GM18499 (cell line): ENCODE measurements at regions not wholly inside any gene's neighbourhood (a gene's known extent, or its start where the extent isn't known, plus 50 kb on each side); places are given as distances from the start of the nearest gene placed in this dataset.

Source experiments
- ATAC-seq: cut with Tn5 transposase; IDR thresholded peaks from one replicate; pipeline ENCODE4 v1.9.1; 2021; ENCODE audit warnings: moderate number of reproducible peaks; ENCODE audit not compliant: insufficient read depth, unreplicated experiment

DNA sequence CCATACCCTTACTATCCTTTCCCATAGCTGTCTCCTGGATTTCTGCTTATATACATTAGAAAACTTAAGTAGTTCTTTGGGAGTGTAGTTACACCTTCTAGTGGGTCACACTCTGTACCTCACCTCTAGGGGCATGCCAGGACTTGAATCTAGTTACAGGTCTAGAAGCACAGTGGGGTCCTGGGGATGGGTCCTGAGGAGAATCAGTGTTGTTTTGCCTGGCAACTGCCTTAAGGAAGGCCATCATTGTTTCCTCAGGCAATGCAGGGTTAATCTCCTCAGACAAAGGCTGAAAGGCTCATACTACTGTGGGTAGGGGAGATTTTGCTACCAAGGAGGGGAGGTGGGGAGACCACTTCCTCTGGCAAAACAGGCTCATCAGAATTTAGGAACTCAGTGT, 750.3 kb downstream of the FAT4 start:
- ATAC-seq = no peak

DNA sequence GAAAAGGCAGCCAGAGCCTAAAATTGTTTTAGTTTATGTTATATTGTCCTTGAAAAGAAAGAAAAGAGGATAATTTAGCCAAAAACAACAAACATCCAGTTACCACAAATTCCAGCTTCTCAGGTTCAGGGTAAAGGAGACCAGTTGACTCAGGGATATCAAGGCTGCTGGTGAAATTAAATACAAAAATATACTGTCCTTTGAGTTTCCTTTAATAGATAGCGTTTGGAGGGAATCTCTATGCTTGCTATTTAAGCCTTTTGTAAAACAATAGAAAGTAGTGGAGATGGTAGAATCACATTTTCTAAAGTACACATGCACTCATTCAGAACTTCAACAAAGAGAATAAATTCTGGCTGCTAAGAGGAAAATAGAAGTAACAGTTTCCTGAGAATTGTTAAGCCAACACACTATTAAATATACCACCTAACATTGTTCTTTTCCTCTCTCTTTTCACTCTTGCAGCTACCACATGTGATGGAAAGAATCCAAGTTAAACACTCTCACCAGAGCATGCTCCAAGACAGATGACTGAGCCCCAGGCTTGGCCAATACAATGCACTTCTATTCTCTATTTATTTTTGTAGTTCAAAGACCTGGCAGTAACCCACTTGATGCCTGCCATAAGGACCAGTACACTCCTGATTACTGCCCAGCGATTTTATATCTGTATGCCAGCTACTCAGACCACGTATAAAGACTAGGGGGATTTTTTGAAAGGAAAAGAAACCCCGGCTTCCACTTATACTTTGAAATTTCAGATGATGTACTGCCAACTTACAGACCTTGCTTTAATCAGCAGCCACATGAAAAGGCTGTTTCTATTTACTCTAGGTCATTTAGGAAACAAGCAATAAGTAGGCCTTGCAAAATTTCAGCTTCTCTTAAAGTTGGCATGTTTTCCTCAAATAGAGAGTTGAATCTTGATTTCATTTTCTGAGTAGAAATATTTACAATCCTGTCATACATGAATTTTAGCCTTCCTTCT, 756.9 kb downstream of the FAT4 start:
- ATAC-seq = no peak

DNA sequence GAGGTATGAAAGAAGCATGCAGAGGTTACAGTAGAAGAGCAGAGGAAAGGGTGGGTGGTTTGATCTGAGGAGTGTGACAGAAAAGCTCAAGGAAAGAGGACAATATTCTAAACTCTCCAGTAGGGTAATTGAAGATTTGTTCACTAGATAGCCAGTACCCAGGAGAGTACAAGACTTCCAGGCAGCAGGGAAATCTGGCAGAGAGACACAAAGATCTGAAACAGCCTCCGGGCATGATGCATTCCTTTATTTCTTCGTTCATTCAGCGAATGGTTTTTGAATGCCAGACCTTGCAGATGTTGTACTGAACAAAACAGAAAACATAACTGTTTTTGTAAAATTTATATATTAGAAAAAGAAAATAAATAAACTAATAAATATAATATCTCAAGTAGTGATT, 766.6 kb downstream of the FAT4 start:
- ATAC-seq = no peak

DNA sequence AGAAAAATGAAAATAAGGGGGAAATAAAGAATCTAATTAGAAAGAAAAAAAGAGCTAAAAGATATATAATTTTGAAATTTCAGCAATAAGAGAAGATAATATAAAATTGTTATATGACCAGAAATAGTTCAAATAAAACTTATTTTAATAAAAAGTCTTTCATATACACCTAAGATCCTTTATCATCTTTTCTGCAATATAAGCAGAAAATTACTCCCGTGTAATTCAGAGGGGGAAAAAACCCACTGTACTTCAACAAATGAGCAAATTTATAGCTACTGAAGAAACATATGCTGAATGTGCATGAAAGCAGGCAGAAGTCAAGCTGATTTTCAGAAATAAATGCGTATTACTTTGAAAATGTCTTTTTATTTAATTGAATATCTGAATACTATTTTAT, 771.3 kb downstream of the FAT4 start:
- no peak for ATAC-seq

DNA sequence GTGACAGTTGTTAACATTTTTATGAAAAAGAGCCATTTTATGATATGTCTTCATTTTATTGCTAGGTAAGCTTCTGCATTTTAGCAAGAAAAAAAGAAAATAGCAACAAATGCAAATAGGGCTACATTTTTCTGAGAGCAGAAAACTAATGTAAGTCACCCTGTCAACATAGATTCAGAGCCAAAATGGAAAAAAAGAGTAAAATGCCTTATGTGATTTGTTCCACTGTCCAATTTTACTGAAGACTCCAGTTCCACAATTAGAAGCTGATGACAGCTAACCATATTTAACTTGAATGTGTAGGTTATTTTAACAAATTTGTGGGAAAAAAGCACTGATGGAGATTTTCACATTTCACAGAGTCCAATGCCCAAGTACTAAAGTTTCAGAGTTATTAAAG, 772.3 kb downstream of the FAT4 start:
- ATAC-seq = no peak

DNA sequence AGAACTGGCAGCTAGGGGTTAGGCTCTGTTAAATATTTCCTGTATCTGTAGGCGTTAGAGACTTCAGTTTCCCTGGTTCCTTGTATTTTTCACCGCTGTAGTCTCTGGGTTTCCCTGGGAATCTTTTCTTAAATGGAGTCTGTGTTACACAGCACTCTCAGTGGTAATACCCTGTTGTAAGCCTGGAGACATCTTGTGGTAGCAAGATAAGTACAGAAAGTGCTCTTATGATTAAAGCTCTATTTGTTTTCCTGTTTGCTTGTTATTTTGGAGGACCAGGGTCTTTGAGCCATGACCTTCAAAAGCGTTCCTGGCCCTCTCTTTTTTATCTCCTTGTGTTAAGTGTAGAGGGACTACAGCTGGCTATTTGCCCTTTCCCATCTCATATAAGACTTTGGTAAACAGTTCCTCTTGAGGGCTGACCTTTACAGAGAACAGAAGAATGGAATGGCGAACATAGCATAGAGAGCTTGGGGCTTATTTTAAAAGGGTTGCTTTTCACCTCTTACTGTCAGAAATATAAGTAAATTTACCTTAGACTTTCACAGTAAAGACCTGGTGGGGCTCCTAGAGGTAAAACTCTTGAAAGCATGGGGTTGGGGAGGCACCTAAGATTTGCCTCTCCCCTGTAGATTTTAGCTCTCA, 782.5 kb downstream of the FAT4 start:
- no peak for ATAC-seq

DNA sequence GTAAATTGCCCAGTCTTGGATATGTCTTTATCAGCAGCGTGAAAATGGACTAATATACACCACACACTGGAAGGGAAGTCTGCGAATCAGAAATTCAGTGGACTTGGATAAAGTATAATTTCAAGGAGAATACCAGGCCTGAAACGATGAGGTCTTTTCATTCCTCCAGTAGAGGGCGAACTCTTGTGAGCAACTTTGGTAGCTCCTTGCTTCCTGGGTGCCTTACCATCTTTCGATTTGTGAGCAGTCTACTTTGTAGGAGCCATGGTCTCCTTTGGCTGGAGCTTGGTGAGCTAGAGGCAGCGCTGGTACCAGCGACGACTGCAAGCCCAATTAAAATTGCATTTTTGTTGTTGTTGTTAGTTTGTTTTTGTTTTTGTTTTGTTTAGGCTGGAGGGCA, 791.9 kb downstream of the FAT4 start:
- ATAC-seq = no peak

DNA sequence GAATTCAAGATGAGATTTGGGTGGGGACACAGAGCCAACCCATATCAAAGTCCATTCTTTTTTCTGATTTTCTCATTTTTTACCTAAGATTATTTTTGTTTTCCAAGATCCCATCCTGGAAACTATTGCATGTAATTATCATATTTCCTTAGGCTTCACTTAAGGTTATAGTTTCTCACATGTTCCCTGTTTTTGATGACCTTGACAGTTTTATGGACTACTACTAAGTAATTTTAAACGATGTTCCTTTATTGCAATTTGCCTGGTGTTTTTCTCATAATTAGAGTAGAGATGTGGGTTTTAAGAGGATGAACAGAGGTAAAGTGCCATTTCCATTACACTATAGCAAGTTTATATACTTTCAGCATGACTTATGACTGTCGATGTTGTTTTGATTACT, 795.1 kb downstream of the FAT4 start:
- no peak for ATAC-seq

DNA sequence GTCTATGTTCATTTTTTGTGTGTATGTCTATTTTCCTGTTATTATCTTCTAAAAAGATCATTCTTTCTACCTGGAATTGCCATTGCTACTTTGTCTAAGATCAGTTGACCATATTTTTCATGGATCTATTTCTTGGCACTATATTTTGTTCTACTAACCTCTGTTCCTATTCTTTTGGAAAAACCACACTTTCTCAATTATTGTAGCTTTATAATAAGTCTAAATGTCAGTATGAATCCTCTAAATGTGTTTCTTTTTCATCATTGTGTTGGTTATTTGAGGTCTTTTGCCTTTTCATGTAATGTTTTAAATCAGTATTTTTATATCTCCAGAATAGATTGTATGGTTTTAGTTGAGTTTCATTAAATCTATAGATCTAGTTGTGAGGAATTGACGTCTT, 798.3 kb downstream of the FAT4 start:
- no peak for ATAC-seq

DNA sequence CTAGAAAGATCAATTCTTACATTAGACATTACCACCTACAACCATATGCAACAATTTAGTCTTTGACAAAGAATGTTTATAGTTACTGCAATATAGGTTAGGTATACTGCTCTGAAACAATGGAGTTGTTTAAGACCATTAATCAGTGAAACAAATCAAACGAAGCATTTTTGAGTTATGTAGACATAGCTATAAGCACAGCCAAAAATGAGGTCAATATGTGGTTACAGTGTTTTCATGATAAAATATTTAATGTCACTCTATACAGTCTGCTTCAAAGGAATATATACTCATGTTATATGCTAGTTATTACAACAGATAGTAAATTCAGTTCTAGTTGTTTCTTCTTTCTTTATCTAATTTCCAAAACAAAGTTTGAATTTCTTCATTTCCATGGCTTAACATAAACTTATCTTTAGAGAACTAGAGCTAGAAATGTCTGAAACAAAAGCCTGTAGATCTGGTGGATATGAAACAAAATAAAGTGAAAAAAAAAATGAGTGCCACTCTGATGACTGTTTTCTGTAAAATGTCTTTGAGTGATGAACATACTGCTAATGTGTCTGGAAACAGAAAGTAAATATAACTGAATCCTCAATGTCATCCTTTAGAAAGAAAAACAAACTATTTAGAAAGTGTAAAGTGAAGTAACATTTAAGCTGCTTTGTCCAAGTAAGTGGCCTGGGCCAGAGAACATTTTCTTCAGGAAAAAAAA, 809.0 kb downstream of the FAT4 start:
- no peak for ATAC-seq

DNA sequence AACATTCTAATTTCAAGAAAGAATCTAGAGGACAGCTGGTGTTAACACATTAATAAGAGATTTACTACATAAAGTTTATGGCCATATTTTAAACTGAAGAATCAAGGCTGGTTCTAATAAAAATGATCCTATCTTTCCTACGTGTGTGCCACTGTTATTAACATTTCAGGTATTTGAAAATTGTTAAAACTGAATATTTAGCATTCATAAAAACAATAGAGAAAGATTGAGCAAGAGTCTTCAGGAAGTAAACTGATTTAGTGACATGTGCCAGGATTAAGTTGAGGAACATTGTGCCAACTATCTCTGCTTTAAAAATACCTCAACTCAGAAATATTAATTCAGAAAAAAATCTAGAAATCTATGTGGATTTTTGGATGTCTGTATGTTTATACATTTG, 810.1 kb downstream of the FAT4 start:
- no peak for ATAC-seq

DNA sequence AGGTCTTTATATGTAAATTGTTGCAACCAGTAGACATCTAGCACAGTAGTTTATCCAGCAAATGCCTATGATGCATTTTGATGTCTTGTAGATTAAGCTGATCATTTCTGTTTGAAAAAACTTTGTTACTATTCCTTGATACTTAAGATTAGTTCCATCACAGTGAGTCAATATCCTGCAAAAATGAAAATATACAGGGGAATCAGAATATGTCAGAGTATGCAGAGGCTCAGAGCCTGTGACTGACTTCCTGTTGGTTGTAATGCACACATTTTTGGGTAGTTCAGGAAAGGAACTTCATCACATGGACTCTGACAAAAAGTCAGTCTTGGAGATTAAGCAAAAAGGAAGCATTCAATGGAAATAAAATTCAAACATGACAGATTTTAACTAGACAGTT, 815.5 kb downstream of the FAT4 start:
- ATAC-seq = no peak

DNA sequence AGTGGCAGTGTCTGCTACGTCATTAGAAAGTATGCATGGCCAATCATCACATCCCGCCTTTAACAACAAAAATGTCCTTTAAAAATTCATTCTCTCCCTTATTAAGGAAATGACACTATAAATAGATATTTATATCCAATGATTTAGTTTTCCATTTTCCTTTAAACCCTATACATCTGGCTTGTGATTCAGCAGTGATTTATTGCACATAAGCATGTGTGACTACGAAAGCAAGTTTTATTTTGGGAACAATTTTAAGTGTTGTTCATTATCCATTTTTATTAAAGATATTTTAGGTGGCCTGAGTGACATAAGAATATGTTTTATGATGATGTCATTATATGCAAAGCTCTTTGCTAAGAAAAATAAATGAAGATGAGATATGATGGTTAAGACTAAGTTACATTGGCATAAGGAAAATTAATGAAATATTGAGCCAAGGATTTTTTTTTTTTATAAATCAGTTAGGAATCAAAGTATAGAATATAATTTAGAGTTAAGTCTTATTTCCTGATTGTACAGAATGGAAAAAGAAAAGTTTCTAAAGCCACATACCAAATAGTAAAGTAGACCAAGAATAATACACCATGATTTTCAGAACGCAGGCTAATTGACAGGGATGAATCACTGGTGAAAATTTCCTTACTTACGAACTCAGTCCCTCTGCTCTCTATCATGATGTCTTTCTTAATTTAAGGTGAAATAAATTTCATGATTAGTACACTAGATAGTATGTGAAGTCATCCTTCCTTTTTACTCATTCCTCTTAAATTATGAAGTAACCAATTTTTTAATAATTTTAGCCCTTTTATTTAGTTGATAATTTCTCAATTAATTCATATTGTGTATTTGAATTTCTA, 822.4 kb downstream of the FAT4 start:
- ATAC-seq = no peak

DNA sequence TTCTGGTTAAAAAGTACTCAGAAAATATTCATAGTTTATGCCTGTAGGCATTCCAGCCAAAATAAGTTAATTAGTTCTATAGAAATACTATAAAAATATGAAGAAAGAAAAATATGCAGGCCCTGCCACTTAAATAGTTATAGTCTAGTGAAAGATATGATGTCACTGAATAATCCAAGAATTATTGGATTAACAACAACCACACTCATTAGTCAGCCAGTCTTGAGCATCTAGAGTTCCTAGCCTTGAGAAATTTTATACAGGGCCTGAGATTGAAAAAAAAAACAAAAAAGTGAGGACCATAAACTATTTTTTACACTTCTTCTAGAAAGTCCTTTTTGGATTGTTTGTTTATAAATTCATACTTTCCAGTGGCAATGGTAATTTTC, 823.0 kb downstream of the FAT4 start:
- ATAC-seq = no peak

DNA sequence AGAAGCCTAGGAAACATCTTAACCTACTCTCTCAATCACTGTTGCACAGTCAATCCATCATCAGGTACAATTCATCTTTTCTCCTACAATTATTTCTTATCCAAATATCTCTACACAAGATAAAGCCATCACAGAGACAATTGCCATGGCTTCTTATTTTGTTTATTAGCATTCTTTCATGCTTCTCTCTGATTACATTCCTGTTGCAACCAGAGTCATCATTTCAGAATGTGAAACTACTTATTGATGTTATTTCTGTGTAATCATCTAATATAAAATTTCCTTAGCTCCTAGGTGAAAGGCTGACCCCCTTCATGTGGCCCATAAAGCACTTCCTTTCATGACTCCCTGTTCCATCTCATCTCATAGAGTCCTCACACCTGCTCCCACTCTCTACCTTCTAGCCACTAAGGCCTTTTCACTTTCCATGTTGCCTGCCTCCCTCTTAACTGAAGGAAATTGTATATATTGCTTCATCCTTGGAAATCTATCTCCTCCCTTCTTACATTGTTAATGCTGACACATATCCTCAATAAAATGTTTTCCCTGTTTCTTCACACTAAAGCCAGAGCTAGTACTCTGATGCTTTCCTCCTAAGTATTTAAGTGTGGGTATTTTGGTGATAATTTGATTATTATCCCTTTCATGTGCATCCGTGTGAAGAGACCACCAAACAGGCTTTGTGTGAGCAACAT, 829.9 kb downstream of the FAT4 start:
- ATAC-seq = no peak

DNA sequence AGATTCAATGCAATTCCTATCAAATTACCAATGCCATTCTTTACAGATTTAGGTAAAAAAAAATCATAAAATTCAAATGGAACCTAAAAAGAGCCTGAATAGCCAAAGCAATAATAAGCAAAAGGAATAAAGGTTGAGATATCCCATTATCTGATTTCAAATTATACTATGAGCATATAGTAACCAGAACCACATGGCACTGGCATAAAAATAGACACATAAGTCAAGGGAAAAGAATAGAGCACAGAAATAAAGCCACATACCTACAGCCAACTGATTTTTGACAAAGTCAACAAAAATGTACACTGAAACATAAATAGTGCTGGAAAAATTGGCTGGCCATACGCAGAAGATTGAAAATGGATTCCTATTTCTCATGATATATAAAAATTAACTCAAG, 853.7 kb downstream of the FAT4 start:
- ATAC-seq = no peak

DNA sequence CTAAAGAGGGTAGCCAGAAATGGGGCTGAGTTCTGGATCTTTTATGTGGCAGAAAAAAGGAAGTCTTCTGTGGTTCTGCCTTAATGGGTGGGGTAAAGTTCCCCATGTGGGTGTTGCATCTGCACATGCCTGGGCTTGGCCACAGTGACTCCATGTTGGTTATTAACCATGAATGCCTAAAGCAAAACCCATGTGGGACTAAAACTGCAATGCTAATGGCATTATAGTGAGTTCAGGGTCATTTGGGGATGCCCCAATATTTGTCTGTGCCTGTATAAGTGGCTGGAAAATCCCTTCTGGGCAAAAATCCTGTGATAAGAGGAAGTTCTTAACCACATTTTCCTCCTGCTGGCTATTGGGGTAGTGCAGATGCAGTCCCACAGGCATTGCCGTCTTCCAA, 857.4 kb downstream of the FAT4 start:
- no peak for ATAC-seq

DNA sequence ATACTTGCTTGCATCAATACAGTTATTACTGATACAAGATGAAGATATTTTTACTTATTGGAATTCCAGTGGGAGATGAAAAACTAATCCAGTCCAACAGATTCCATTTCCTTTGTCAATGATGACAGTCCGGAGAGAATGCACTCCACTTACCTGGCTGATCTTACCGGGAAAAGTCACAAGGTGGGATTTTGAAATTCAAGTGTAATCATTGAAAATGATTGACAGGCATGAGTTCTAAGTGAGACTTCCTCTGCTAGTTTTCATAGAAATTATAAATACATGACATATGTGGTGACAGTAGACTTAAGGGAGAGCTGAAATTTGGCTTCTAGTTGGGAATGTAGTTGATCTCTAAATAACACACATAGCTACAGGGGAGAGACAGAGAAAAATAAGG, 859.9 kb downstream of the FAT4 start:
- ATAC-seq = no peak

DNA sequence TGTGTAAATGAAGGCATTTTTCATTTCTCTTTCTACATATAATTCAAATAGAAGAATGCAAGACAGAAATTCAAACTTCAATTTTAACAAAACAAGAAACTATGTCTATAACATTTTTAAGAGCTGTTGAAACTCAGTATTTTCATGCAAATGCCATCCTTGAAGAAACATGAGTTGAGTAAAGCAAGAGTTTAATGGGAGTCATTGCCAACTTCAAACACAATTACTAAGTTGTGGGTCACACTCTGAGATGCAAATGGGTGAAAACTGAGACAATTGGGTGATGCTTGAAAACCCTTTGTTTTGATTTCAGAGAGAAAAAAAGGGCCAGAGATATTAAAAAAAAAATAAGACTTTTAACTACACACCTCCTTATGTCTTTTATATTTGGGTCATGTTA, 865.9 kb downstream of the FAT4 start:
- no peak for ATAC-seq

DNA sequence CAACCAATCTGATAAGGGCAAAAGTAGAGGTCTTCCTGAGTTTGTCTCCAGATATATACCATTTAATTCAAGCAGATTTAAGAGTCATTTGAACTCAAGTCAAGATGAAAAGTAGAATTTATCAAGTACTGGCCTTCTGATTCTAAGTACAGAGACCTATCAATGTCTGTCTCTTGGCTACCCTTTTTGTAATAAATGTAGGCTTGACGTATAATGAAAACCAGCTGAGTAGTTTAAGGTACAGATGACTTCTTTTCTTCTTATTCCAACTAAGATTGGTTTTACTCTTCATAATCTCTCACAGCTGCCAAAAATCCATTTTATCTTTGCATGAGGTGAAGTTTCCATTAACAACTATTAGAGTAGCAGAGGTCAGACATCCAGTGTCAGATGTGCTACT, 867.6 kb downstream of the FAT4 start:
- ATAC-seq = no peak
